PC-9 (cell line): ENCODE measurements at regions not wholly inside any gene's neighbourhood (a gene's known extent, or its start where the extent isn't known, plus 50 kb on each side); places are given as distances from the start of the nearest gene placed in this dataset.

Experiments
- CTCF ChIP-seq: fragments of 200-600 bp; sonication (generic); conservative IDR thresholded peaks from 2 replicates; pipeline ENCODE4 v1.6.1; 2017; ENCODE audit warnings: mixed run types, antibody characterized with exemption, mild to moderate bottlenecking, moderate library complexity
- EZH2 ChIP-seq: fragments of 200-600 bp; sonication (generic); IDR thresholded peaks from 2 replicates; pipeline ENCODE4 v1.8.0; 2017; ENCODE audit warnings: antibody characterized with exemption, low read depth

- no peak for TF ChIP-seq CTCF
- TF ChIP-seq EZH2 = no peak
Observed at GRCh38 chr14:29299372-29299771, 532.8 kb downstream of the FOXG1 start.
